A673 (cell line): ENCODE measurements at regions not wholly inside any gene's neighbourhood (a gene's known extent, or its start where the extent isn't known, plus 50 kb on each side); places are given as distances from the start of the nearest gene placed in this dataset.

Experiments used
- BruUV-seq: library from RNA; stranded (reverse); fragments of 400-500 nt; replicated peaks from 2 replicates; lab custom pipeline; 2021; lab: Mats Ljungman, UMichigan
- CTCF ChIA-PET: fragments of 300-600 bp; sonication (Branson Sonifier 250); formaldehyde crosslinking; loops from one replicate; lab custom pipeline; 2022; ENCODE audit warnings: antibody characterized with exemption; lab: Charles Lee
- POLR2A ChIA-PET: fragments of 300-600 bp; sonication (Branson Sonifier 250); formaldehyde crosslinking; loops from one replicate; lab custom pipeline; 2022; ENCODE audit warnings: antibody characterized with exemption; ENCODE audit not compliant: low non-redundant PET; lab: Charles Lee
- DNase-seq: peaks from one replicate; pipeline ENCODE4 v3.0.0-alpha.2; 2015; ENCODE audit warnings: low spot score
- H3K27ac ChIP-seq: fragments of 200-600 bp; sonication (generic); 2 replicates; pipeline ENCODE4 v1.5.1; 2016; ENCODE audit warnings: mixed run types, low read depth, mild to moderate bottlenecking, mixed read lengths, antibody characterized with exemption, low read length; ENCODE audit not compliant: poor library complexity, severe bottlenecking
- H3K27me3 ChIP-seq: fragments of 200-600 bp; sonication (generic); replicated peaks from 2 replicates; pipeline ENCODE4 v1.6.1; 2017; ENCODE audit warnings: mixed run types, low read depth, mild to moderate bottlenecking, mixed read lengths, antibody characterized with exemption, low read length; ENCODE audit not compliant: insufficient read depth, poor library complexity
- H3K36me3 ChIP-seq: fragments of 200-600 bp; sonication (generic); 2 replicates; pipeline ENCODE4 v1.6.1; 2016; ENCODE audit warnings: mixed run types, mild to moderate bottlenecking, mixed read lengths, antibody characterized with exemption, low read length; ENCODE audit not compliant: insufficient read depth, poor library complexity, severe bottlenecking
- H3K4me1 ChIP-seq: fragments of 200-600 bp; sonication (generic); 2 replicates; pipeline ENCODE4 v1.6.1; 2017; ENCODE audit warnings: mixed run types, mild to moderate bottlenecking, mixed read lengths, antibody characterized with exemption, low read length; ENCODE audit not compliant: insufficient read depth, poor library complexity, severe bottlenecking
- H3K4me3 ChIP-seq: fragments of 200-600 bp; sonication (generic); 2 replicates; pipeline ENCODE4 v1.5.1; 2016; ENCODE audit warnings: low read depth, mixed run types, mild to moderate bottlenecking, mixed read lengths, low read length; ENCODE audit not compliant: poor library complexity, severe bottlenecking
- H3K9me3 ChIP-seq: fragments of 200-600 bp; sonication (generic); 2 replicates; pipeline ENCODE4 v1.6.1; 2016; ENCODE audit warnings: mixed run types, low read depth, mild to moderate bottlenecking, mixed read lengths, antibody characterized with exemption, low read length; ENCODE audit not compliant: poor library complexity, severe bottlenecking
- EZH2 ChIP-seq: fragments of 200-600 bp; sonication (generic); IDR thresholded peaks from 2 replicates; pipeline ENCODE4 v1.6.1; 2017; ENCODE audit warnings: borderline replicate concordance, low read depth, mild to moderate bottlenecking, mixed read lengths, antibody characterized with exemption, low read length; ENCODE audit not compliant: poor library complexity, severe bottlenecking
- intact Hi-C: fragments of 100-400 bp; cut with micrococcal nuclease; formaldehyde crosslinking; loops from one replicate; pipeline ENCODE4 v1.10.0; 2022; ENCODE audit not compliant: unreplicated experiment
- TF ChIP-seq, protein P1 (sequence below): fragments of 300-800, 200-600 bp; sonication (generic); conservative IDR thresholded peaks from 2 replicates; pipeline ENCODE4 v1.5.1; 2017; ENCODE audit warnings: low read depth, mild to moderate bottlenecking, antibody characterized with exemption, low read length, moderate library complexity, mixed read lengths

DNA sequence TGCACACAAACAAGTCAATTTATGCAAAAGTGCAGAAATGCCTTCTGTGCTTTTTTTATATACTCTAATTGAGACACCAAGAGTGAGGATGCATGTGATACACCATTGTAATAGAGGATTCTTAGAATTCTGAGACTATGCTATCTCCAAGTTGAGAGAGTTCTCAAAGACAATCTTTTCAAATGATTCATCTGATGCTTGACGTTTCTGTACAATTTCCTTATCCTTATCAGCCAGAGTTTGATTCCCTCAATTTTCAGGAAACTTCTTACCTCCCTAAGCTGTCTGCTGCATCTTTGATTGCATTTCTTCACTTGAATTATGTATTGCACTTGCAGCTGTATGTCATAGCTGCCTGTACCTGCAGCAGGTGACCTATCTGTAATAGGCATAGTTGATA, 211.3 kb upstream of the SPAG17 start:
- no peak overlapping the region for H3K27ac ChIP-seq
- POLR2A ChIA-PET: no interaction called here
- CTCF ChIA-PET: no interaction called here
- intact Hi-C loops: no loop called here
- BruUV-seq: no TSS peak
- H3K36me3 ChIP-seq: no peaks in the 10 kb centered on the region
- no peak overlapping the region for H3K4me3 ChIP-seq
- DNase-seq: no peak
- no peaks in the 10 kb centered on the region for H3K4me1 ChIP-seq
- H3K9me3 ChIP-seq: no peaks in the 10 kb centered on the region
- TF ChIP-seq, protein P1, sequence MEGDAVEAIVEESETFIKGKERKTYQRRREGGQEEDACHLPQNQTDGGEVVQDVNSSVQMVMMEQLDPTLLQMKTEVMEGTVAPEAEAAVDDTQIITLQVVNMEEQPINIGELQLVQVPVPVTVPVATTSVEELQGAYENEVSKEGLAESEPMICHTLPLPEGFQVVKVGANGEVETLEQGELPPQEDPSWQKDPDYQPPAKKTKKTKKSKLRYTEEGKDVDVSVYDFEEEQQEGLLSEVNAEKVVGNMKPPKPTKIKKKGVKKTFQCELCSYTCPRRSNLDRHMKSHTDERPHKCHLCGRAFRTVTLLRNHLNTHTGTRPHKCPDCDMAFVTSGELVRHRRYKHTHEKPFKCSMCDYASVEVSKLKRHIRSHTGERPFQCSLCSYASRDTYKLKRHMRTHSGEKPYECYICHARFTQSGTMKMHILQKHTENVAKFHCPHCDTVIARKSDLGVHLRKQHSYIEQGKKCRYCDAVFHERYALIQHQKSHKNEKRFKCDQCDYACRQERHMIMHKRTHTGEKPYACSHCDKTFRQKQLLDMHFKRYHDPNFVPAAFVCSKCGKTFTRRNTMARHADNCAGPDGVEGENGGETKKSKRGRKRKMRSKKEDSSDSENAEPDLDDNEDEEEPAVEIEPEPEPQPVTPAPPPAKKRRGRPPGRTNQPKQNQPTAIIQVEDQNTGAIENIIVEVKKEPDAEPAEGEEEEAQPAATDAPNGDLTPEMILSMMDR: no peak
- H3K27me3 ChIP-seq: no peaks in the 10 kb centered on the region

DNA sequence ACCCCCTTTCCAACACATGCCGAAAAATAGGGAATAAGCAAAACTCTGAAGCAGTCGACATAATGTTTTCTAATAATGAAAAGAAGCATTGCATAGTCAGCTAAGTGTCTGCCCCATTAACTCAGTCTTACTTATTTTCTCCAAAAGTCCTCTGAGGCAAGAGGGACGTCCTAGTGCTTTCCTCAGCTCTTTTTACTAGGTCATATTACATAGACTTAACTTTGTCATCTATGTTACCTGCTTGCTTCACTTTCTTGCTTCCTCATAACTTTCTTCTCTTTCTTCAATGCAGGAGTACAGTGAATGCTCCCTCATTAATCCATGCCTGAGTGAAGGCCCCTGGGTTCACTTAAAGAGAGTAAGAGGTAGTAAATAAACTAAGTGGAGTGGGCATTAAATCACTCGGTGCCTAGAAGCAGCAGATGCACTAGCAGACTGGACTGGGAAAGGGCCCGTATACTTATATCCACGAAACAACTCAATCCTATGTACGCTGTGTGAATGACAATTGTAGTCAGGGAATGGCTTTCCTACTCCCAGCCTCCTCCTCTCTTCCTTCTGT, 210.5 kb upstream of the SPAG17 start:
- TF ChIP-seq, protein P1: no peak
- no peak for TF ChIP-seq EZH2
- ChIA-PET POLR2A (no interaction called here), CTCF (no interaction called here)
- no TSS peak for BruUV-seq
- no peaks in the 10 kb centered on the region for H3K9me3 ChIP-seq
- no peak overlapping the region for H3K27ac ChIP-seq
- H3K36me3 ChIP-seq: no peaks in the 10 kb centered on the region
- H3K4me1 ChIP-seq: no peaks in the 10 kb centered on the region
- H3K27me3 ChIP-seq: no peaks in the 10 kb centered on the region
- no peak overlapping the region for H3K4me3 ChIP-seq
- intact Hi-C loops: no loop called here
- DNase-seq: no peak

DNA sequence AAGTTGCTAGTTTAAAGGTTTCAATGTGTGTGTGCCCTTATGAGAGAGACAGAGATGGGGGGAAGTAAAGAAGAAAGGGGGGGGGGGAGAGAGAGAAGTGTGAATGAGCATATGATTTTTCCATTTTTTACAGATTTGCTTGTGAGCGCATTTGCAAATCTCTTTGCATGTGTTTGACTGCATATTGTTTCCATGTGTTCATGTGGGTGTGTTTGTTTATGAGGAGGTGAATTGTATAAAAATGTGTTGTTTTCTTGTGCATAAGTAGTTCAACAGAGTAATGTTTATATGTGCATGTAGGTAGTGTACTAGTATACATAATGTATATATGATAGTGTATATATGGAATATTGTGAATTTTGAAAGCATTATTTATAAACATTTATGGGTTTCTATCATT, 205.9 kb upstream of the SPAG17 start:
- no TSS peak for BruUV-seq
- no peaks in the 10 kb centered on the region for H3K9me3 ChIP-seq
- intact Hi-C loops: no loop called here
- H3K27me3 ChIP-seq: no peaks in the 10 kb centered on the region
- no peak for DNase-seq
- ChIA-PET POLR2A (no interaction called here), CTCF (interaction anchor here (0.6 kb wide), 1 partner anchor 174 kb away, joined by 6 read pairs; no protein-coding TSS in a partner anchor)
- no peaks in the 10 kb centered on the region for H3K36me3 ChIP-seq
- TF ChIP-seq, protein P1: no peak
- TF ChIP-seq EZH2: no peak
- no peak overlapping the region for H3K4me3 ChIP-seq
- H3K27ac ChIP-seq: no peak overlapping the region
- H3K4me1 ChIP-seq: no peaks in the 10 kb centered on the region
